ENCODE measurements at regions not wholly inside any gene's neighbourhood (a gene's known extent, or its start where the extent isn't known, plus 50 kb on each side); places are given as distances from the start of the nearest gene placed in this dataset.

- no peak for DNase-seq (ENCODE audit: extremely low read depth, insufficient read length)
- Histone ChIP-seq H3K4me3 (replicated peaks; ENCODE audit: low read depth, low read length) (no peak overlapping the region), H3K27me3 (replicated peaks; ENCODE audit: control insufficient read depth, insufficient read depth, low read length) (no peaks in the 10 kb centered on the region), H3K36me3 (ENCODE audit: control insufficient read depth, insufficient read depth, low read length) (peaks cover 3% of the 10 kb centered on the region)
- no peak for TF ChIP-seq CTCF (IDR thresholded peaks at IDR 0.05; ENCODE audit: insufficient read depth, low read length, poor library complexity, severe bottlenecking)
Measured at GRCh38 chr17:77304051-77304745, 163.4 kb downstream of the SEC14L1 start.

- no peak for TF ChIP-seq CTCF (IDR thresholded peaks at IDR 0.05; ENCODE audit: insufficient read depth, low read length, poor library complexity, severe bottlenecking)
- Histone ChIP-seq H3K4me3 (replicated peaks; ENCODE audit: low read depth, low read length) (no peak overlapping the region), H3K36me3 (ENCODE audit: control insufficient read depth, insufficient read depth, low read length) (peaks cover 3% of the 10 kb centered on the region), H3K27me3 (replicated peaks; ENCODE audit: control insufficient read depth, insufficient read depth, low read length) (no peaks in the 10 kb centered on the region)
- DNase-seq (ENCODE audit: extremely low read depth, insufficient read length) = no peak
Measured at GRCh38 chr17:77304746-77305473, 164.1 kb downstream of the SEC14L1 start.

- no peak for DNase-seq (ENCODE audit: extremely low read depth, insufficient read length)
- Histone ChIP-seq H3K27me3 (replicated peaks; ENCODE audit: control insufficient read depth, insufficient read depth, low read length) (no peaks in the 10 kb centered on the region), H3K36me3 (ENCODE audit: control insufficient read depth, insufficient read depth, low read length) (peaks cover 3% of the 10 kb centered on the region), H3K4me3 (replicated peaks; ENCODE audit: low read depth, low read length) (no peak overlapping the region)
- no peak for TF ChIP-seq CTCF (IDR thresholded peaks at IDR 0.05; ENCODE audit: insufficient read depth, low read length, poor library complexity, severe bottlenecking)
Measured at GRCh38 chr17:77306048-77306789, 165.4 kb downstream of the SEC14L1 start.

GRCh38 chr17:77306790-77307478 is 166.2 kb downstream of the SEC14L1 start:
- H3K4me3 ChIP-seq (replicated peaks; ENCODE audit: low read depth, low read length) = no peak overlapping the region
- DNase-seq (ENCODE audit: extremely low read depth, insufficient read length) = no peak
- H3K27me3 ChIP-seq (replicated peaks; ENCODE audit: control insufficient read depth, insufficient read depth, low read length) = no peaks in the 10 kb centered on the region
- peaks cover 3% of the 10 kb centered on the region for H3K36me3 ChIP-seq (ENCODE audit: control insufficient read depth, insufficient read depth, low read length)
- TF ChIP-seq CTCF (IDR thresholded peaks at IDR 0.05; ENCODE audit: insufficient read depth, low read length, poor library complexity, severe bottlenecking) = no peak

GRCh38 chr17:77307479-77308198 is 166.9 kb downstream of the SEC14L1 start:
- TF ChIP-seq CTCF (IDR thresholded peaks at IDR 0.05; ENCODE audit: insufficient read depth, low read length, poor library complexity, severe bottlenecking) = no peak
- no peak overlapping the region for H3K4me3 ChIP-seq (replicated peaks; ENCODE audit: low read depth, low read length)
- H3K36me3 ChIP-seq (ENCODE audit: control insufficient read depth, insufficient read depth, low read length) = peaks cover 3% of the 10 kb centered on the region
- no peaks in the 10 kb centered on the region for H3K27me3 ChIP-seq (replicated peaks; ENCODE audit: control insufficient read depth, insufficient read depth, low read length)
- no peak for DNase-seq (ENCODE audit: extremely low read depth, insufficient read length)

Measured in GM06990 (cell line).